Colonic mucosa (tissue), 4 donors: ENCODE measurements at regions not wholly inside any gene's neighbourhood (a gene's known extent, or its start where the extent isn't known, plus 50 kb on each side); places are given as distances from the start of the nearest gene placed in this dataset.
"Not testable (repeated sequence)": the region's sequence is repeated elsewhere in the genome, so short reads cannot be mapped to it uniquely, and the experiment has no call there.

ENCODE experiments used
- DNase-seq: peaks from one replicate; pipeline ENCODE4 v3.0.0-alpha.2; 2020
- H3K27ac ChIP-seq: fragments of 200-600 bp; one replicate; pipeline ENCODE4 v1.8.0; 2021
- H3K27me3 ChIP-seq: fragments of 200-600 bp; one replicate; pipeline ENCODE4 v1.8.0; 2021
- H3K36me3 ChIP-seq: fragments of 200-600 bp; one replicate; pipeline ENCODE4 v1.8.0; 2021
- H3K4me1 ChIP-seq: fragments of 200-600 bp; one replicate; pipeline ENCODE4 v1.8.0; 2021; ENCODE audit warnings: mild to moderate bottlenecking
- H3K4me3 ChIP-seq: fragments of 200-600 bp; one replicate; pipeline ENCODE4 v1.8.0; 2021
- H3K9ac ChIP-seq, 2 donors: one replicate each; pipeline ENCODE4 v1.7.0; 2013; ENCODE audit warnings: control low read depth in 2 of 2, low read depth in 2 of 2, low read length in 2 of 2
- H3K9me3 ChIP-seq: fragments of 200-600 bp; one replicate; pipeline ENCODE4 v1.8.0; 2021
- intact Hi-C: fragments of 100-400 bp; cut with DNase I; formaldehyde crosslinking; loops from one replicate; pipeline ENCODE4 v1.14.1; 2022
- TF ChIP-seq, protein P1 (sequence below): fragments of 200-600 bp; IDR thresholded peaks from one replicate; pipeline ENCODE4 v1.8.0; 2022; ENCODE audit warnings: antibody characterized with exemption, mild to moderate bottlenecking
- donor health status: healthy.
- donor health status: DM: no; HTN: no; CAD: no.
- donor health status: DM: no; HTN: no; CAD: no.

DNA sequence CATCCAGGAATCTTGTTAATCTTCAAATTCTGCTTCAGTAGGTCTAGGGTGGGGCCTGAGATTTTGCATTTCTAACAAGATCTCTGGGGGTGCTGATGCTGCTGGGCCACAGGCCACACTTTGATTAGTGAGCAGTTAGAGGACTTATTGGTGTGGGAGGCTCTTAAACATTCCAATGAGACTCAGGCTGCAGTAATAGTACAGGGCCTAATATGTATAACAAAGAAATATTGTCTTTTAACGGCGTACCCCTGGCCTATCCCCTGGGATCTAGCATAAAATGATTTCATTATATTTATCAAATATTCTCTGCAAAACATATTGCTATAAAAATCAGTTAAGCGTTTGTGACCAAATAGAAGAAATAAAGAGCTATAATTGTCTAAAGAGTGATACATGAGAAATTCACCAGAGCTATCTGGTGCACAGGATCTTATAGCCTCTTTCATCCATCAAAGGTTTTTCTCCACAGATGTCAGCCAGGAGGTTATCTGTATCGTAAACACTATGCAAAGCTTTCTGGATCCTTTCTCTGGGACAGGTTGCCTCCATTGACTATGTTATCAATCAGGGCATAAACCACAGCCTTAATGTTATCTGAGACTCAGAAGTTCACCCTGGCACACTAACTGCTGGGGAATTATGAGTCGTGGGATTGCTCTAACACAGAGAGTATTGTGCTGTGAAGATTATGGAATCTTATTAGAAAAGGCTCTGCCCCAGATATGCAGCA lies 488.5 kb upstream of the MAP3K7 start:
- Histone ChIP-seq H3K9ac (no peak overlapping the region), H3K27ac (no peak overlapping the region), H3K36me3 (no peaks in the 10 kb centered on the region), H3K27me3 (no peaks in the 10 kb centered on the region), H3K9me3 (no peaks in the 10 kb centered on the region), H3K4me1 (no peaks in the 10 kb centered on the region), H3K4me3 (no peak overlapping the region)
- intact Hi-C loops = no loop called here
- TF ChIP-seq, protein P1, sequence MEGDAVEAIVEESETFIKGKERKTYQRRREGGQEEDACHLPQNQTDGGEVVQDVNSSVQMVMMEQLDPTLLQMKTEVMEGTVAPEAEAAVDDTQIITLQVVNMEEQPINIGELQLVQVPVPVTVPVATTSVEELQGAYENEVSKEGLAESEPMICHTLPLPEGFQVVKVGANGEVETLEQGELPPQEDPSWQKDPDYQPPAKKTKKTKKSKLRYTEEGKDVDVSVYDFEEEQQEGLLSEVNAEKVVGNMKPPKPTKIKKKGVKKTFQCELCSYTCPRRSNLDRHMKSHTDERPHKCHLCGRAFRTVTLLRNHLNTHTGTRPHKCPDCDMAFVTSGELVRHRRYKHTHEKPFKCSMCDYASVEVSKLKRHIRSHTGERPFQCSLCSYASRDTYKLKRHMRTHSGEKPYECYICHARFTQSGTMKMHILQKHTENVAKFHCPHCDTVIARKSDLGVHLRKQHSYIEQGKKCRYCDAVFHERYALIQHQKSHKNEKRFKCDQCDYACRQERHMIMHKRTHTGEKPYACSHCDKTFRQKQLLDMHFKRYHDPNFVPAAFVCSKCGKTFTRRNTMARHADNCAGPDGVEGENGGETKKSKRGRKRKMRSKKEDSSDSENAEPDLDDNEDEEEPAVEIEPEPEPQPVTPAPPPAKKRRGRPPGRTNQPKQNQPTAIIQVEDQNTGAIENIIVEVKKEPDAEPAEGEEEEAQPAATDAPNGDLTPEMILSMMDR = no peak
- DNase-seq = no peak

DNA sequence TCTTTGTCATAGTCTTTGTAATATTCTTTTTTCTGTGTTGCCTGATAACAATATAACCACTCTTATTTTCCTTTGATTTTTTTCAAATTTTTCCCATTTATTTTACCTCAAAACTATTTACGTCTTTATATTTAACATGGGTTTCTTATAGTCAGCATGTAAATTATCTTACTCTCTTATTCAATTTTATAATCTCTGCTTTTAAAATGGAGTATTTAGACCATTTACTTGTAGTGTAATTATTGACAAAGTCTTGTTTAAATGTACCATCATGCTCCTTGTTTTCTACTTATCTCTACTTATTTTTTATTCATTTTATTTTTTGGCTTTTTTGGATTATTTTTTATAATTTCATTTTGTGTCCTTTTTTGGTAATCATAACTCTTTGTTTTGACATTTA lies 476.5 kb upstream of the MAP3K7 start:
- intact Hi-C loops = no loop called here
- Histone ChIP-seq H3K4me3 (no peak overlapping the region), H3K9me3 (no peaks in the 10 kb centered on the region), H3K27me3 (no peaks in the 10 kb centered on the region), H3K4me1 (no peaks in the 10 kb centered on the region), H3K27ac (no peak overlapping the region), H3K36me3 (no peaks in the 10 kb centered on the region), H3K9ac (no peak overlapping the region)
- no peak for DNase-seq
- TF ChIP-seq, protein P1 = no peak

DNA sequence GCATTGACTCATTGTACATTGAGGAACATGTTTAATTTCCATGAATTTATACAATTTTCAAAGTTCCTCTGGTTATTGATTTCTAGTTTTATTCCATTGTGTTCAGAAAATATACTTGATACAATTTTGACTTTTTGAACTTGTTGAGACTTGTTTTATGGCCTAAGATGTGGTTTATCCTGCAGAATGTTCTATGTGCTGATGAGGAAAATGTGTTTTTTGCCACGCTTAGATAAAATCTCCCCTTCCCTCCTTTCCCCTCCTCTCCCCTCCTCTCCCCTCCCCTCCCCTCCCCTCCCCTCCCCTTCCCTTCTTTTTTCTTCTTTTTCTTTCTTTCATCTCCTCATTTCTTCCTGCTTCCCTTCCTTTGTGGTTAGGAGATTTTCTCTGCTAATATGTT lies 470.8 kb upstream of the MAP3K7 start:
- TF ChIP-seq, protein P1 = no peak
- Histone ChIP-seq H3K9ac (no peak overlapping the region), H3K27me3 (no peaks in the 10 kb centered on the region), H3K36me3 (no peaks in the 10 kb centered on the region), H3K9me3 (no peaks in the 10 kb centered on the region), H3K4me1 (no peaks in the 10 kb centered on the region), H3K4me3 (no peak overlapping the region), H3K27ac (no peak overlapping the region)
- intact Hi-C loops = no loop called here
- no peak for DNase-seq

GRCh38 chr6:91055959-91056358 lies 469.1 kb upstream of the MAP3K7 start:
- no peak for DNase-seq
- H3K4me1 ChIP-seq = no peaks in the 10 kb centered on the region
- no peaks in the 10 kb centered on the region for H3K27me3 ChIP-seq
- intact Hi-C loops = no loop called here
- TF ChIP-seq, protein P1 = no peak
- no peak overlapping the region for H3K27ac ChIP-seq
- no peak overlapping the region for H3K9ac ChIP-seq
- H3K36me3 ChIP-seq = no peaks in the 10 kb centered on the region
- H3K9me3 ChIP-seq = no peaks in the 10 kb centered on the region
- no peak overlapping the region for H3K4me3 ChIP-seq

GRCh38 chr6:91052473-91053450 lies 465.9 kb upstream of the MAP3K7 start:
- DNase-seq, H3K9ac ChIP-seq, H3K27me3 ChIP-seq, H3K9me3 ChIP-seq, H3K4me3 ChIP-seq, H3K4me1 ChIP-seq, H3K27ac ChIP-seq, intact Hi-C loops, H3K36me3 ChIP-seq: not testable (repeated sequence)
